GM12872 (cell line): ENCODE measurements at regions not wholly inside any gene's neighbourhood (a gene's known extent, or its start where the extent isn't known, plus 50 kb on each side); places are given as distances from the start of the nearest gene placed in this dataset.

Experiments
- TF ChIP-seq, protein P1 (sequence below): IDR thresholded peaks from 3 replicates; pipeline ENCODE4 v1.5.1; 2011; ENCODE audit warnings: low read depth, mild to moderate bottlenecking, low read length, moderate library complexity; ENCODE audit not compliant: insufficient read depth

DNA sequence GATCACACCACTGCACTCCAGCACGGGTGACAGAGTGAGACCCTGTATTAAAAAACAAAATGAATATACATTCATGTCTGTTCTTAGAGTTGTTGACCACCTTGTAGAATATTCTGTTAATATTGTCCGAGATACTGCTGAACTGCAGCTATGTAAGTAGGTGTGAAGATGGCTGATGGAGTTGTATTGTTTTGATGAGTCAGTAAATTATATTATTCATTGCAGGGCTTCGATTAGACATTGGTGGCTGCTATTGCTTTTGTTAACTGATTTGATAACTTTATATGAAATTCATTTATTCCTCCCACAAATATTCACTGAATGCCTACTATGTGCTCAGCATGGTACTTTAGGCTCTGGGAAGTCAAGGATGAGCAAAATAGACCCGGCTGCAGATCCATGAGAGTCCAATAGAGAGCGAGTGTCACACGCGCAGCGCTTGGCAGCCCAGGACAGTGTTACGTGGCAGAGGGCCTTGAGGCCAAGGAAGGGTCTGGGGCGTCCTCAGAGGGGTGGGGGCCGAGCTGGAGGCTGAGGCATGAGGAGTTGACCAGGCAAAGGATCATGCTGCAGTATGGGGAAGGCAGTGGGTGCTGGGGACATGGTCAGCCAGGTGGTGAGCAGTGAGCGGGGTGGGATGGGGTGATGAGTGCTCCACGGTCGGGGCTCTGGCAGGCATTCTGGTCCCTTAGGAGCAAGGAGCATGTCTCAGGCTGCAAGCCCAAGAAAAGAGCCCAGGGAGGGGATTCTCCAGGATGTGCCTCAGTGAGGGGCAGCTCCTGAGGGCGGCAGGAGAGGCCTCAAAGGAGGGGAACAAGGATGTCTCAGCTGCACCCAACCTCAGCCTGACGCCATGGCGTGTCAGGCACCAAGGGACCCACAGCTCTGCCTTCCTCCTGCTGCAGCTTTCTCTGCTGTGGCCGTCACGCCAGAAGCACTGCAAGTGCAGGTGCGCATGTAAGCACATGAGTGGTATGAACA, 243.5 kb downstream of the GADD45G start:
- TF ChIP-seq, protein P1, sequence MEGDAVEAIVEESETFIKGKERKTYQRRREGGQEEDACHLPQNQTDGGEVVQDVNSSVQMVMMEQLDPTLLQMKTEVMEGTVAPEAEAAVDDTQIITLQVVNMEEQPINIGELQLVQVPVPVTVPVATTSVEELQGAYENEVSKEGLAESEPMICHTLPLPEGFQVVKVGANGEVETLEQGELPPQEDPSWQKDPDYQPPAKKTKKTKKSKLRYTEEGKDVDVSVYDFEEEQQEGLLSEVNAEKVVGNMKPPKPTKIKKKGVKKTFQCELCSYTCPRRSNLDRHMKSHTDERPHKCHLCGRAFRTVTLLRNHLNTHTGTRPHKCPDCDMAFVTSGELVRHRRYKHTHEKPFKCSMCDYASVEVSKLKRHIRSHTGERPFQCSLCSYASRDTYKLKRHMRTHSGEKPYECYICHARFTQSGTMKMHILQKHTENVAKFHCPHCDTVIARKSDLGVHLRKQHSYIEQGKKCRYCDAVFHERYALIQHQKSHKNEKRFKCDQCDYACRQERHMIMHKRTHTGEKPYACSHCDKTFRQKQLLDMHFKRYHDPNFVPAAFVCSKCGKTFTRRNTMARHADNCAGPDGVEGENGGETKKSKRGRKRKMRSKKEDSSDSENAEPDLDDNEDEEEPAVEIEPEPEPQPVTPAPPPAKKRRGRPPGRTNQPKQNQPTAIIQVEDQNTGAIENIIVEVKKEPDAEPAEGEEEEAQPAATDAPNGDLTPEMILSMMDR: no peak

DNA sequence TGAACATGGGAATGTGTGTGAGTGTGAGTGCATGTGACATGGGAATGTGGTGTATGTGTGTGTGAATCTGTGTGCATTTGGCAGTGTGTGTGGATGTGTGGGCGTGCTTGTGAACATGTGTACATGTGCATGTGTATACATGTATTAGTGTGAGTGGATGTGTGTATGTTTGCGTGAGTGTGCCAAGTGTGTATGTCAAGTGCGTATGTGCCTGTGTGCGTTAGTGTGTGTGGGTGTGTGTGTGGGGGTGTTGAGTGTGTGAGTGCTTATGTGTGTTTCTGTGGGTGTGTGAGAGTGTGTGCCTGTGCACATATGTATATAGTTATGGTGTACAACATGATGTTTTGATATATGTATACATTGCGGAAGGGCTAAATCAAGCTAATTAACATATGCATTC, 244.3 kb downstream of the GADD45G start:
- TF ChIP-seq, protein P1: no peak

DNA sequence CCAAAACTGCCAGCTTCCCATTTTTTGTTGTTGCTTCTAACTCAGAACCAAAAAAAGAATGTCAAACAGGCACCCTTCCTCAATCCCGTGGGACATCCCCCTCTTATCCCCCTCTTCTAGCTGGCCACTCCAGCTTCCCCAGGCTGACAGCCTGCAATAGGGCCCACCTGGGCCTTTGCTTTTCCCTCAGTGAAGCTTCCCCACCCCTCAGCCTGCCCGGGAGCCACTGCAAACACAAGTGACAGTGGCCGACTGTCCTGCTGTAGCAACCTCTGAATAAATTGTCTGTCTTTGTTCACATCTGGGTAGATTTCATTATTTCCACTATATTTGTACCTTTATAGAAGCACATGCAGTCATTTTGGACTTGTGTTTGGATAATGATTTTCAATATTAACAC, 245.3 kb downstream of the GADD45G start:
- TF ChIP-seq, protein P1: no peak

DNA sequence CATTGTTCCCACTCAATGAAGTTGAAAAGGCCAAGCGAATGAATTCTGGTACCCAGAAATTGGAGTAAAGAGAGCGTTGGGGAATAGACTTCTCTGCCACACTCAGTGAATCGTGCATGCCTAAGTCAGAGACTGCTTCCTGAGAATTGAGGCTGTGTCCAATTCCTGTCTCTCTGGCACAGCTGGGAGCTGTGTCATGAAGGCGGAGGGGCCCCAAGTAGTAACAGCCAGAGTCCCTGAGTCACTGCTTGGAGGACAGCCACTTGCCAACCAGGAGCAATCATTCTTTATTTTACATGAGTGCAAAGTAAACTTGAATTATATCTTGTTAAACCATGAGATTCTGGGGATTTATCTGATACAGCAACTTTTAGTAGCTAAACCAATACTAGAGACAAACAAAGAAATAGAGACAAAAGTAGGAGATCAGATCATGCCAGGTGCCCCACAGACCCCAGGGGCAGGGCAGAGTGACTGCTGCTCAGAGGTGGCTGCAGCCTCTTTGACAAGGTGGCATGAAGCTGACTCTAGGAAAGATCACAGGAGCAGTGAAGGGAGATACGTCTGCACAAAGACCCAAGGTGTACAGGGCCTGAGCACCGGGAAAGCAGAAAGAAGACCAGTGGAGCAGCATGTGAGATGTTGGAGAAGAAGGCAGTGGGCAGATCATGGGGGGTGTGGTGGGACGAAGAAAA, 246.0 kb downstream of the GADD45G start:
- TF ChIP-seq, protein P1: no peak

DNA sequence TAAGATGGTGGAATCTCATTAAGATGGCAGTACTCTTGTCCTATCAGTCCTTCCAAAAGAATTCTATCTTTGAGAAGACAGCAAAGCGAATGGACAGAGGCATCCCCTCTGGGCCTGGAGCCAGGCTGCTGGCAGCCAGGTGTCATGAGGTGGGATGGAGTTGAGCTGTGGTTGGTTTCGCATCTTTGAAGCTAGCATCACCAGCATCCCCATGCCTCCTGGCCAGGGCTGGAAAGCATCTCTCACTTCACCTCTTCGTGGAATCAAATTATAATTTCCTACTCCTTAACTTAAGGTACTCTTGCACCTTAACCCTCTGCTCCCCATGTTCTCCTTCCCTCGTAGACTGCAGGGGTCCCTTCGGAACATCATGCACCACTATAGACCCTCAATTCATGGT, 248.3 kb downstream of the GADD45G start:
- TF ChIP-seq, protein P1: no peak

DNA sequence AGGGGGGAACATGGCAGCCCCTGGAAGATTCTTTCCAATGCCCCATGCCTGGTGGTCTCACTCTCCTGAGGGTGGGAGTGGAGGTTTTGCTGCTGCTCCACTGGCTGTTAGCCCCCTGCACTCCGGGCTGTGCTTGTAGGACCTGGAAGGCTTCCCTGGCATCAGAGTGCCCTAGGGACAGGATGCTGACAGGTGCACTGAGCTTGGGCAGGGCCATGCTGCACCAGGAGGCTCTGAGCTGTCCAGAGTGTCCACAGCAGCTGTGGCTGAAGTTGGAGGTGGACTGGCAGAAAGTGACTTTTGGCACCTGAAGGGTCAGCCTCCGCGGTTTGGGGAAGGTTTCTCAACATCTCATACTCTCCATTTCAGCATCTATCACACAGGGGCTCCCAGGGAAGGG, 249.1 kb downstream of the GADD45G start:
- TF ChIP-seq, protein P1: no peak

DNA sequence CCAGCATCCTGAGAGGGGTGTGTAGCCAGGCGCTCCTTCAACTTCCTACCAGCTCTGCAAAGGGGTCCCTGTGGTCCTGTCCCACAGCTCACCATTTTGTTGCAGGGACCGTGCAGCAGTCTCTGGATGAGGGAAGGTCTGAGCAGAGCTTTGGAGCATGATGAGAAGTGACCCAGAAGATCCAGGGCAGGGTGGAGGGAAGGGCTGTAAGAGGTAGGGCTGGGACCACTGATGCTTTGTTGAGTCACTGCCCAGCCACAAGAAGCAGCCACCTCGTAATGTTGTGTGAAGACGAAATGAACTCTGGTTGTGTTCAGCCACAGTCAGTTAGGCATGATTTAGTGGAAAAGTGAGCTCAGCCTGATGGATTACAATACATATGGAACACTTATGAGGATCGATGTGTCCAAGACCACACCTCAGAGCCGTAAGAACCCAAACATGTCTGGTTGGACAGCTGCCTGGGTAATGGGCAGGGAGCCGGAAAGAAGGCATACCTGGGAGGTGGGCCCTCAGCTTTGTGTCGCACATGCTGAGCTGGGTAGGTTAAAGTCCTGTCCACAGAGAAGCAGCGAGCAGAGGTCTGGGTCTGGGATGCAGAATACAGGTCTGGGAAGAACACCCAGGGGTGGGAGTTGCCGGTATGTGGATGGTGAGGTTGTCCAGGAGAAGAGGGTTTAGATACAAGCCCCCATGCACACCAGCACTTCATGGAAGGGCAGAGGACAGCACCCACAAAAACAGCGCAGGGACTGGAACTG, 250.1 kb downstream of the GADD45G start:
- TF ChIP-seq, protein P1: no peak
